ENCODE measurements at regions not wholly inside any gene's neighbourhood (a gene's known extent, or its start where the extent isn't known, plus 50 kb on each side); places are given as distances from the start of the nearest gene placed in this dataset.

DNA sequence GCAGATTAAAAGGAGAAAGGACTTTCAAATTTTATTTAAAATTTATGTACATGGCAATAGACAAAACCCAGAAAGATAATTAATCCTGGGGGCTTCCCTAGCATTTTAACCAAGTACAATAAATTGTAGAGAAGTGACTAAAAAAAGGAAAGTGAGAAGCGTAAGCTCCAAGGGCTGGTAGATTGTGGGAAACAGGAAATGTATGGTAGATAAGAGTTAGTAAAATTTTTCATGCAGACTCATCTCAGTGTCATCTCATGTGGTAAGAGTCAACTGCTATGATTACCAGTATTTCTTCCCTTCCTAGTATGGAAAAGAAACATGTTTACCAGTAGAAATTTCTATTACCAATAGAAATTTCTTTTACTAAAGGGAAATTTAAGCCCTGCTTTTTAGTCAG lies 464.3 kb upstream of the AGTR1 start:
- DNase-seq (ENCODE audit: low spot score), result no peak
- no peak overlapping the region for H3K27ac ChIP-seq
- TF ChIP-seq, protein P1, sequence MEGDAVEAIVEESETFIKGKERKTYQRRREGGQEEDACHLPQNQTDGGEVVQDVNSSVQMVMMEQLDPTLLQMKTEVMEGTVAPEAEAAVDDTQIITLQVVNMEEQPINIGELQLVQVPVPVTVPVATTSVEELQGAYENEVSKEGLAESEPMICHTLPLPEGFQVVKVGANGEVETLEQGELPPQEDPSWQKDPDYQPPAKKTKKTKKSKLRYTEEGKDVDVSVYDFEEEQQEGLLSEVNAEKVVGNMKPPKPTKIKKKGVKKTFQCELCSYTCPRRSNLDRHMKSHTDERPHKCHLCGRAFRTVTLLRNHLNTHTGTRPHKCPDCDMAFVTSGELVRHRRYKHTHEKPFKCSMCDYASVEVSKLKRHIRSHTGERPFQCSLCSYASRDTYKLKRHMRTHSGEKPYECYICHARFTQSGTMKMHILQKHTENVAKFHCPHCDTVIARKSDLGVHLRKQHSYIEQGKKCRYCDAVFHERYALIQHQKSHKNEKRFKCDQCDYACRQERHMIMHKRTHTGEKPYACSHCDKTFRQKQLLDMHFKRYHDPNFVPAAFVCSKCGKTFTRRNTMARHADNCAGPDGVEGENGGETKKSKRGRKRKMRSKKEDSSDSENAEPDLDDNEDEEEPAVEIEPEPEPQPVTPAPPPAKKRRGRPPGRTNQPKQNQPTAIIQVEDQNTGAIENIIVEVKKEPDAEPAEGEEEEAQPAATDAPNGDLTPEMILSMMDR (conservative IDR thresholded peaks at IDR 0.05; ENCODE audit: low read depth), result no peak
- ChIA-PET POLR2A (ENCODE audit: low non-redundant PET) (no interaction called here), CTCF (interaction anchor here (0.5 kb wide), 2 partner anchors 11 to 1020 kb away, joined by 3 read pairs; no protein-coding TSS in a partner anchor)

DNA sequence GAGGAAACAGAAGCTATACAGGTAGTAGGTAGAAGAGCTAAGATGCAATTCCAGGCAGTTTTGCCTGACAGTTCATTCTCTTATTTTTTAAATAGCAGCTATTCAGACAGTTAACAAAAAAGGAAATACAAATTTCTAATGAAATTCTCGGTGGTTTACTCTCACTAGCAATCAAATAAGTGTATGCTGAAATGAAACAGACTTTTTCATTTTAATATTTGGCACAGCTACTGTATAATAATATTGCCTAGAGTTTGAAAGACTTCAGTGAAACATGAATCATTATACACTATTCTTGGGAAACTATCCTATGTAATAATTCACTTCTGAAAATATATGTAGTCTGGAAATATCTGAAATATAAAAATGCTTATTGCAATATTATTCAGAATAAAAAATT lies 463.2 kb upstream of the AGTR1 start:
- TF ChIP-seq, protein P1 (conservative IDR thresholded peaks at IDR 0.05; ENCODE audit: low read depth), result no peak
- ChIA-PET POLR2A (ENCODE audit: low non-redundant PET) (no interaction called here), CTCF (no interaction called here)
- H3K27ac ChIP-seq, result no peak overlapping the region
- no peak for DNase-seq (ENCODE audit: low spot score)

DNA sequence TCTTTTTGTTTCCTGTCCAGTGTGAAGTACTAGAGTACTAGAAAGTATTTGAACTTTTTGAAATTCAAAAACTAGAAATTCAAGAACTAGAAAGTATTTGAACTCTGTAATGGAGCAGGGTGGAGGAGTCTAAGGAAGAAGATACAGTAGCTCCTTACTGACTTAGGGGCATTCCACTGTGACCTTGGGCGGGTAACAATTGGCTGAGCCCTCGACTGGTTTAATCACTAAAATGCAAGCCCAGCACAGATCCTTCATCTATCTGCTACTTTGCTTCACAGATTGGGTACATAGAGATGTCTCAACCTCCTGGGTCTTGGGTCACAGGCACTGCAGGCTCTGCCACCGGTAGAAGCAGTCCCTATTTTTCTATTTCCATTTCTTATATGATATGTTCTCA lies 462.1 kb upstream of the AGTR1 start:
- DNase-seq (ENCODE audit: low spot score), result no peak
- no peak overlapping the region for H3K27ac ChIP-seq

DNA sequence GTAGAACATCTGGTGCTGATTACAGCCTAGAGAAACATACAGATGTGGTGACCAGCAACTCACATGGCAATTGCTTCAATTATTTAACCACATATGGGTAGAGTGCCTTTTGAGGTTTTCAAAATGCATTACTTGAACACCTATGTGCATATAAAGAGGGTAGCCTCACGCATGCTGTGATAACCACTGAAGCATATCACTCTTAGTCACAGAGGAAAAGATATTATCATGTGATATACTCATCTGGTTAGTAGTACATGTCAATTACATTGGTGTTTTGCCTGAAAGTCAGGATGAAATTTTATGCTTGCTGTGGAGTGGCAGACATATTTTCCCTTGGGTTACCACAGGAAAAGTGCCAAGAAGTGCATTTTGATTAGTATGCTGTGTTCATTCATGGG lies 459.3 kb upstream of the AGTR1 start:
- POLR2A ChIA-PET (ENCODE audit: low non-redundant PET), result no interaction called here
- DNase-seq (ENCODE audit: low spot score), result no peak
- TF ChIP-seq, protein P1 (conservative IDR thresholded peaks at IDR 0.05; ENCODE audit: low read depth), result no peak

More for the DNA sequence above, 462.1 kb upstream of the AGTR1 start:
- ChIA-PET CTCF (no interaction called here), POLR2A (ENCODE audit: low non-redundant PET) (no interaction called here)
- TF ChIP-seq, protein P1 (conservative IDR thresholded peaks at IDR 0.05; ENCODE audit: low read depth), result no peak

DNA sequence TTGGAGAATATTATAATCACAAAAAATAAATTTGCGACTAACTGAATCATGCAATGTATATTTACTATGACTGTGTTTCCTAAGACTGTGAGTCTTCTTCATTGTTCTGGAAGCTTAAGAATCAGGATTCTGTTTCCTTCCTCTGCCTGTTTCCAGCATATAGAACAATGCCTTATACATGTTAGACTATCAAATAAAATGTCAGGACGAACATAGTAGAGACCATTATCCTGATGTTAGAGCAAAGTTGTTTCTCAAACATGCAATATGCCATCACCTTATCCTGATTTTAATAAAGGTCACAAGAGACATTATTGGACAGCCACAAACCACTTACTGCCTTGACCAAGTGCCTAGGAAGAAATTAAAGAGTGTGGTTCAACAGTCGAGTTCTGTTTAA lies 457.4 kb upstream of the AGTR1 start:
- TF ChIP-seq, protein P1 (conservative IDR thresholded peaks at IDR 0.05; ENCODE audit: low read depth), result no peak
- CTCF ChIA-PET, result no interaction called here
- no peak for DNase-seq (ENCODE audit: low spot score)
- no peak overlapping the region for H3K27ac ChIP-seq
- POLR2A ChIA-PET (ENCODE audit: low non-redundant PET), result no interaction called here

More for the DNA sequence above, 459.3 kb upstream of the AGTR1 start:
- no peak overlapping the region for H3K27ac ChIP-seq
- CTCF ChIA-PET, result no interaction called here

DNA sequence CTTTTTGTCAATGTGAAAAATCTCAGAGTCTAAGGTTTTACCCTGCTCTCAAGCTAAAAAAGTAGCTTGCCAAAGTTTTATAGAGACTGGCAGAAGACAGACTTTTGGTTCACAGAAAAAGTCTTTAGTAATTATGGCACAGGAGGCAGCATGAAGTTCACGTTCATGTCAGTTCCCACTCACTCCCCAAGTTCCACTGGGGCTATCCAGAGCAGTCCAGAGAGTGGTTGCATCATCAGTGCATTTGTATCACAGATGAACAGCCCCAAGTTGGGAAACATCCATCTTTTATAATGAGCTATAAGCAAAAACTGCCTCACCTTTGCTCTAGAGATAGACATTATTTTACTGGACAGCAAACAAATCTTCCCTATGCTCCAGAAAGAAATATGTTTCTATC lies 454.1 kb upstream of the AGTR1 start:
- ChIA-PET POLR2A (ENCODE audit: low non-redundant PET) (no interaction called here), CTCF (no interaction called here)

More for the DNA sequence above, 454.1 kb upstream of the AGTR1 start:
- TF ChIP-seq, protein P1 (conservative IDR thresholded peaks at IDR 0.05; ENCODE audit: low read depth), result no peak
- DNase-seq (ENCODE audit: low spot score), result no peak
- H3K27ac ChIP-seq, result no peak overlapping the region

Measured in RWPE1 (cell line).